GM18868 (cell line): ENCODE measurements at regions not wholly inside any gene's neighbourhood (a gene's known extent, or its start where the extent isn't known, plus 50 kb on each side); places are given as distances from the start of the nearest gene placed in this dataset.

Source experiments
- ATAC-seq: cut with Tn5 transposase; IDR thresholded peaks from one replicate; pipeline ENCODE4 v1.9.1; 2021; ENCODE audit warnings: mild to moderate bottlenecking, moderate library complexity; ENCODE audit not compliant: unreplicated experiment

DNA sequence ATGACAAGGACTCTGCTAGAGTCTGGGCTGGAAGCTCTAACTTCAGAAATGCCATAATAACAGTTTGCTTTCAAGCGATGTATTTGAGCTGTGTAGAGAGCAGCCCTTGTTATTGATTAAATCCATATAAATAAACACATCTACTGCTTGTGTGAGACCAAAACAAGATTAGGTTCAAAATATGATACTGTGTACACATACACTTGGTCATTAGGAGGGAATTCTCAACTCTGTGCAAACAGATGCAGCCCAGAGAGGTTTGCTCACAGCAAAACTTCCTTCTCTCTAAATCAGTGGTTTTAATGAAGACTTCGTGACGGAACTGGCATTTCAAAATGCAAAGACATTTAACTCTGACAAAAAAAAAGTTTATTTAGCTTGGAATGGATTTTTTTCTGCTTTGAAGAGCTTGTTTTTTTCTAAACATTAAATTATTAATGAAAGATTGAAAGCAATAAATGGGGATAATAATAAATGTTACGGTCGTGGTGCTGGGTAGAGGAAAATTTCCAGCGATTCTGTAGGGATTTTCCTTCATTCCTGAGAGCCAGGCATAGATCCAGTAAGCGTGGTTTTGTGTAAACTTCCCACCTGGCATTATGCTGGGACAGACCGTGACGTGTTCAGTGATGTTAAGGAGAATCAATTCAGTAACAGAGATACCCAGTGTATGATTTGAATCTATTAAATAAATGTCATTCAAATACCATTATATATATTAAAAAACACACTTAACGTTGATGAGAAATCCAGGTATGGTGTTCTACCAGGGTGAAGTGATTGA lies 213.7 kb downstream of the TEX29 start:
- no peak for ATAC-seq

DNA sequence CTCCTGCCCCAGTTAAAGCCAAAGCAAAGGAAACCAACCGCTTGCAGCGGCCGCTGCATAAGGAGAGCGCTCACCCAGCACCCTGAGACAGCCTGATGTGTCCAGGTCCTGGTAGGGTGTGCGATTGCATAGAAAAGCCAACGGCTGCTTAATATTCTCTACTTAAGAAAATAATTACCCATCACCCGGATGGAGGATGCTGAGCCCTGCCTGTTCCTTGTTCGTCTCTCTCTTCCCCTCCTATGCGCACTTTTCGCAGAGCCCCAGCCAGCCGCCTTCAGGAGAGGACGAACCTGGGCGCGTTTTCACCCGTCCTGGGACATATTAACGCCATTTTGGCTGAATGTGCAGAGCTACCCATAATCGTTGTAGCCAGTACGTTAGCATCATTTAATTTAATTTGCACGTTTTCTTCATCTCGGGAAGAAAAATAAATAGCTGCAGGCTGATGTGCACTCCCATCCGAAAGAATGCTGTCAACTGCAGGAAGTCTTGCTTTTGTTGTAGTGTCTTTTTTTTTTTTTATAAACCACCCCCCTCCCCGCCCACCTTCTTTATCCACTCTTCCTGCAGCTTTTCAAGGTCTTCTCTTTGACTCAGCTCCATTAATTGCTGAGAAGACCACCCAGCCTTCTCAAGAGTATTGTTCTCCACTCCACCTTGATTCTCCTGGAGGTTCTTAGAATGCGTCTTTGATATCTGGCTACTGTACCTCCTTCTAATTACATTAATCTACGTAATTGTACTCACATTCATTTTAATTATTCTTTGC lies 214.5 kb downstream of the TEX29 start:
- ATAC-seq = no peak

DNA sequence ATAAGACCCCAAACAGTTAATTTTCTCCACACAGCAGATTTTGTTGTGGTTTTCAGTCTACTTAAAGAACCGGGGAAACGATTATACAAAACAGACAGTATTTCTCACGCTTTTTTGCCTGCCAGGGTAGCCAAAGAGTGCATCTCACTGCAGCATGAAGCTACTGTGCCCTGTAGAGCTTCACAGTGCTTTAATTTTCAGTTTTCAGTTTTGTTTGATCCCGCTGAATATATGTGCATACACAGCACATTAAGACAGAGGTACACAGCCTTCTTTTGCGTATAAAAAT lies 215.0 kb downstream of the TEX29 start:
- ATAC-seq = no peak

DNA sequence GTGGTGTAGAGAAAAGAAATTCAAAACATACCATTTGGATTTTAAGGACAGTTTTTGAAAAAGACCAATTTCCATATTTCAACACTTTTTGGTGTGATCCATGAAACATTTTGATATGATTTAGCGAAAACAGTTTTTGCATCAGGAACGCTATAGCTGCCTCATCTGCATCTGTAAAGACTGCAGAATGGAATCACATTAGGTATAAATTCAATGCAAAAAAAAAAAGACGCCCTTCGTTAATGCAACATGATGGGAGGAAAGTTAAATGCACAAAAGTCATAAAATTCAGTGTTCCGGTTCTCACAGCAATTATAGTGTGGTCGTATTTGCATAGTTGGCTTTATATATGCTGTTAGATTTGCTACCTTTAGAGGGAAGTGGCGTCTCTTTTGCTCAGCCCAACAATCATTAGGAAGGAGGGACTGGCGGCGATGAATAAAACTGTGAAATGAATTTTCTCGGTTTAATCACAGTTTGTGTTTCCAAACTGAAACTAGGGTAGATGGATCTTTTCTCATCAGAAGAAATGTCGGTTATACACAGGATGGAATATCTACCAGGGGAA lies 215.7 kb downstream of the TEX29 start:
- no peak for ATAC-seq

DNA sequence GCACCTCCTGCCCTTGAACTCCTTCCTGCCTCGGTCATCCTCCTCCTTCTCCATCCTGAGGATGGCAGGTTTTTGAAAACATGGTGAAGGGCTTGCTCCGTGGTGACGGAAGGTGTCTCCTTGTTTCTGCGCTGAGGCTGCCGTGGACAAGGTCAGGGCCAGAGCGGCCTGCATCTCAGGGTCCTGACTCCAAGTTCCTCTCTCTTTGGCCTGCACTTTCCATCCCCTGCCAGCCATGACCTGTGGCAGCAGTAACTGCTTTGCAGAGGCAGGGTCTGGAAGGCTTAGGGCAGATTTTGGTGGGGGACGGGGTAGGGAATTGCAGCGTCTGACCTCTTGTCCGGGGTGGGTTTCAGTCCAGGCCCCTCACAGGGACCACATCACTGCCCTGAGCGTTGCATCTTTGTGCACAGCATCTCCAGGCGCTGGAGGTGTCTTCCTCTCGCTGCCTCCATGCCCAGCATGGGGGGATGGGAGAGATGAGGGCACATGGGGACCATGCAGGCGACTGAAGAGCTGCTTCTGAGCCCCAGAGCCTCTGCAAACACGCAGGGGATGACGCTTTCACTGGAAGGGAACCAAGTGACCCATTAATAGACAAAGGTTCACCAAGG lies 216.8 kb downstream of the TEX29 start:
- no peak for ATAC-seq

DNA sequence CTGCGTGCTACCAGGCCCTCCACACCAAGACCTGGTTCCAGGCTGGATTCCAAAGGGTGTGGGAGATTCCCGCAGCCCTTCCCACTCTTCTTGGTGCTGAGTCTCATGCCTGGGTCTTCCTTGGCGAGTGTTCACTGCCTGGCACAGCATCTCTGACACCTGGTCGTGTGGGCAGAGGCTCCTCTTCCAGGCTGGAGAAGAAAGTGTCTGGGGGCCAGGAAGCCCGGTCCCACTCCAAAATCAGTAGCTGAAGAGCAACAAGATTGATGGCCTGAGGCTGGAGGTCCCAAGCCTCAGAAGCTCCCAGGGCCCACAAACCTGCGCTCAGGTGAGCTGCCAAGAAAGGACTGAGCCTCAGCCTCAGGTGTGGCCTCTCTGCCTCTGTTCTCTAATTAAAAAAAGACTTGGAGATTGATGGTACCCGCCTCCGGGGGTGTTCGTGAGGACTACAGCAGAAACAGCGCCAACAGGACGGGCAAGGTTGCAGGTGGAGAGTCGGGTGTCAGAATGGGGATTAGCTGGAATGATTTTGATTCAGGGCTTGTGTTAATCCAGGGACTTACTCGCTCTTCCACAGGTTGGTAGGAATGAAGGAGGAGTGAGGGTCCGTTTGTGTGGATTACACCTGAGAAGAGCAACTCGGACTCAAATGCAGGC lies 217.5 kb downstream of the TEX29 start:
- ATAC-seq = no peak

DNA sequence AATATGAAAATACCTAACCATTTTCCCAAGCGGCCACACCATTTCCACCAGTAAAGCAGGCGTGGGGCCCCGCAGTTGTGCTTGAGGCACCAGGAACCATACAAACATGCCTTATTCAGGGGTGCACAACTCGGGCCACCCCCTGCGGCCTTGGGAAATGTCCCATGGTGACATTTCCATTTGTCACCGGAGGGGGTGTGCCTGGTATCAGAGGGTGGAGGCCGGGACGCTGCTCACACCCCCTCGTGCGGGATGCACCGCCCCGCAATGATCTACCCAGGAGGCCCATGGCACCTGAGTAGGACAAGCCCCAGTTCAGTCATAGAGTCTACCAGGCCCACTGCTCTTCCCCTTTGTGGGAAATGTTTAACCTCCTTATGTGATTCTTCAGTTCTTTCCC lies 218.8 kb downstream of the TEX29 start:
- no peak for ATAC-seq

DNA sequence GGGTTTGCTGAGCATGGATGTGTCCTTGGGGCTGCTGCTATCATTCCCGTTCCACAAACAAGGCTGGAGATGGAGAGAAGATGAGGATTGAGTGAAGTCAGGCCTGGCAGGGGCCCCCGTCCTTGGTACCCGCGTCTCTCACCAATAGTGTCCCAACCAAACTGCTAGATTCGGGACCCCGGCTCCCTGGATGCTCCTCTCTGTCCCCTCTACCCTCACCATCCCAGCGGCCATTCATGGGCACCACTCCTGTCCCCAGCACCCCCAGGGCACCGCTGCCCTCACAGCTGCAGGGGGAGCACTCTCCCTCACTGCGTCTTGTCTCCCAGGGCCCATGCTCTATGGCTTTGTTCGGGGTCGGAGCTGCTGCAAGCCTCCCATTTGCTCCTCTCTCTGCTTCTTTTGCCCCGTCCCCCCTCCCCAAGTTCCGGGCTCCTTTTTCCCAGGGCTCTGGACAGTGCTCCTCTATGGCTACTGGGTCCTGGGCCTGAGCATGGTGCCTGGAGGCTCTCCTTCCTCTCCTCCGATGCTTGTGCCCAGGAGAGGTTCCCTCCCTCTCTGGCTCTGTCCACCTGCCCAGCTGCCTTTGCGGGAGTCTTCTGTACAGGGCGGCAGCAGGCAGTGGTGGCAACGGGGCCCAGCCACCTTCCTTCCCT lies 219.5 kb downstream of the TEX29 start:
- ATAC-seq = no peak

DNA sequence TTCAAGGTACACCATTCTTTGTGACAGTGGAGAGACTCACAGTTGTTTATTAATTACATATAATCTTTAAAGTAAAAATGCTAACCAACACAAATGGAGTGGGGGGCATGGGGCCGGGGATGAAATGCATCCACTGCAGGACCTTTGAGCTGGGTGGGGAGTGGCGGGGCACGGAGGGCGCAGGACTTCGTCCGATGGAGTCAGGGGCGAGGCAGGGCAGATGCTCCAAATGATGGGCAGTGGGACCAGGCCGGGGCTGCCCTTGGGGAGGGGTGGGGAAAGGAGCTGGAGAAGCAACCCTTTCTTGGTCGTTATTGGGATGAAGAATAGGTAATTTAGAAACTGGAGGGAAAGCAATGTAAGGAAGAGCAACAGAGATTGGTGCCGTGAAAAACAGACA lies 220.0 kb downstream of the TEX29 start:
- ATAC-seq = no peak

DNA sequence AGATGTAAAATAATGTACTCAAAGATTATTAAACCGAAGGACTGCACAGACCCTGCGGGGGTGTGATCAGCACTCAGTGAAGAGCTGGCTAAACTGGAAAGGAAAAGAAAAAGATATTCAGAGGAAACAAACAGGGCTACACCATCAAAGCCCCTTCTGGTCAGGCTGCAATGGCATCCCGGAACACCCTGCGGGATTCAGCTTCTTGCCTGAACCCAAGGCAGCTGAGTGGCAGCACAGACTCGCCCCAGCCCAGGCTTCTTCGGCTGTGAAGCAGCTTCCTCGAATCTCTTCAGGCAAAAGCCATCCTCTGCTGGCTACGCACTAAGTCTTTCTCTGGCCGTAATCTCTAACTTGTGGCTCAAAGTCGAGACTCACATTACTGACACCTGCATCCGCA lies 220.9 kb downstream of the TEX29 start:
- no peak for ATAC-seq

DNA sequence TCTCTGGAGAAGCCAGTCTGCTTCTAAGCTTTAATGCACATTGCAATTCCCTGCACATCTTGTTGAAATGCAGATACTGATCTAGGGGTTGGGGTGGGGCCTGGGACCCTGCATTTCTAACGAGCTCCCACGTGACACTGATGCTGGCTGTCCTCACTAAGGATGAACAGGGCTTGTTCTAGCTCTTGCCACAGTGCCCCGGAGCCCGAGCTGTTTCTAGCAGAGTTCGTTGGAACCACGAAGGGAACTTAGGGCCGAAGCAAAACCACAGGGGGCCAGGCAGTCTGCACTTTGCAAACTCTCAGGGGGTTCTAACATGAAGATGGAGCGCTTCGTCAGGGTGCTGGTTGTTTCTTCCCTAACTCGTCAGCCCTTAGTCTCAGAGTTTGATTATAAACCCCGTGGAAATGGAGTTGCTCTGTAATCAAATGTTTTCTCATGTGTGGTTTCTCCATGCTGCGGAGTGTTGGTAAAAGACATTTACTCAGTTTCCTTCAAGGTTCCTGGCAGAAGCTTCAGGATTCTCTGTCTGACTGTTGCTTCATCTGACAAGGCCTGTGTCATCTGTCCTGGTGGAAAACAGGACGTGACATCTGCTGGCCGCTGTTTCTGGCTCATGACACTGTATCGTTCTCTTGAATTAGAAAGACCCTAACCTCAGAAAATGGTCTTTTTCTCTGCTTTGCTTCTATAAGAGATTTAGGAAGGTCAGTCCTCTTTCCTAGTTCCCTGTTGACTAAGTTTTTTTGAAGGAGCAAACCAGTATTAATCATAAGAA lies 221.5 kb downstream of the TEX29 start:
- ATAC-seq = no peak

DNA sequence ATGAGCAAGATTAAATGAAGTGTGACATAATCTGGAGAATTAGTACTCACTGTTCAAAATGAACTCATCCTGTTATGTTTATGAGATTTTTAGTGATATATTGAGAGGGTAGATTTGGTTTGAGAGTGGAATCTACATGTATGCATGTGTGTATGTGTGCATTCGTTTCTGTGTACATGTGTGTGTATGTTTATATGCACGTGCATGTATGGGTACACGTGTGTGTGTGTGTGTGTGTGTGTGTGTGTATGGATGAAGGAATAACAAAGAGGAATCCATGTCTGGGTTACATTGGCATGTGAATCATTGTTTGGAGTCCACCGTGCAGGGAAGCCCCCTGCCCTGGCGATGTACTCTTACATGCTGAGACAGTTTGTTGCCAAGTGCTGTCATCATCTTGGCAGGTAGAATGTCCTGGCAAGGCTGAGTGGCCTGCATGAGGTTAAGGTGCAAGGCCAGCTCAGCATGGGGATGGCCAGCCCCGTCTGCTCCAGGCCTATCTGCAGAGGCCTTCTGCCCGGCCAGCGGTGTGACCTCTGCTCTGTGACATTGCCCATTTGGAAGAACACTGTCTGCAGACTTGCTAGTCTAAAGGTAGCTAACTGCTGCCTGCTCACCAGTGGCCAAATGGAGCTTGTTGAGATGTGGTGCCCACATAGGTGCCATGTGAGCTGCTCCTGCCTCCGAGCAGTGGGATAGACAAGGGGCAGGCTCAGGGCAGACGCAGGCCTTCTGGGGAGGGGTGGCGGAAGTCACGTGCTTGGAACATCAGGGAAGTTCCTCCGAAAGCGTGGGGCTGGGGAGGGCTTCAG lies 222.3 kb downstream of the TEX29 start:
- no peak for ATAC-seq

DNA sequence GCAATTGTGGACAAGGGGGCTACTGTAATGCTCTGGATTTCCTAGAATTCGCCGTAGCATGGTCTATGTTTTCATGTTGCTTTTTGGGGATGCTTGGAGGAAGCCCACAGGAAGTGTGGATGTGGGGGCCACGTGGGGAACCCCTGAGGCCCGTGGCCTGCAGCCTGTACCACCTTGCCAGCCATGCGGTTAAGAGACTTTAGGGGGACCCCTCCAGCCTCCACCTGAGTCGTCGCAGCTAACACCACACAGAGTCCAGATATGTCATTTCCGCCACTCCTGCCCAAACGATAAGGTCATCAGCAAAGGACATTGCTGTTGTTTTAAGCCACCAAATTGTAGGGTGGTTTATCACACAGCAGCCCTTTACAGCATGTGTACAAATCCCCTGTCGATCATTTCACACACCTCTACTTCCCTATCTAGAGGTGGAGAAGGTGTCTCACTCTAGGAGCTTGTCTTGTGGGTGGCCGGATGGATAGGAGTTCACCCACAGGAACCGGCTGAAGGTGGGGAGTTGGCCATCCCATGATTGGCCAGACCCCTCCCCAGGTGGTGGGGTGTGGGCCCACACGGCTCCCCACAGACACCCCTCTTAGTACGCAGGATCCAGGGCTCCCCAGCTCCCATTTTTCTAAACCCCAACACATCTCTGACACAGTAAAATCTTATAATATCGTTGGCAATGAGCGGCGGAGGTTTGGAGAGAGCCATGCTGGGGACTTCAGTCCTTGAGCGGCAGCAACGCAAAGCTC lies 226.7 kb downstream of the TEX29 start:
- ATAC-seq = no peak

DNA sequence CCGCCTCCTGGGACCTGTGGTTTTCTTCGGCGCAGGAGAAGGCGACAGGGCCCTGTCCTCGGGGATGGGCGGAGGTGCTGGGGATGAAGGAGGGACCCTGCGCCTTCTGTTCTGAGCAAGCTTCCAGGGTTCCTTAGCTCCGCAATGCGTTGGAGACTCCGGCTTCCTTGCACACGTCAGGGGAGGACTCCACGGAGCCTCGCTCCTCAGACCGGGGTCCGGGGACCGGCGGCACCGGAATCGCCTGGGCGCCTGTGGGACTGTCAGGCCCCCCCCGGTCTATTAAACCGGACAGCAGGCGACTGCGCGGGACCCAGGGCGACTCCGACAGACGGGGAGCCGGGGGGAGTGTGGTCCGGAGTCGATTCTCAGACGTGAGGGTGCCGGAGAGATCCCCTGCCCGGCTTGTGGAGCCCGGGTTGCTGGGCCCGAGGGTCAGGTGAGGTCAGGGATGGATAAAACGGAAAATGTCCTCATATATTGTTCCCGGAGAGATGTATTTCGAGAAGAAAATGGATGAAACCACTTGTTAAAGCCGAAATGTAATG lies 227.4 kb downstream of the TEX29 start:
- ATAC-seq = no peak

DNA sequence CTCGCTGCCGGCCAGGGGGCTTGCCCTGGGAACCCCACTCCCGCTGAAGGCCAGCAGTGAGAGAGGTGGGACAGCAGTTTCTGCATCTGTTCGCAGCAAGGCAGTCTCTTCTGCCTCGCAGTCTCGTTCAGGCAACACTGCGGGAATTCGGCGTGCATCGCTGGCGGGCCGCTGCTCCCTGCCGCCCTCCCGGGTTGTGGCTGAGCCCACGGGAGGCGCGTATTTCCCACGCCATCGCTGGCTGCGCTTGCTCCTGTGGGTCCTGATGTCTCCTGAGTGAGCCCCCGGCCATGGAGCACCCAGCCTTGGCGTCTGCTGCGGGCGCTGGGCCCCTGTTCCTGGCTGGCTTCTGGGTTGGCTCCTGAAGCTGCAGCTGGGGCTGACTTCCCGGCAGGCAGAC lies 227.9 kb downstream of the TEX29 start:
- no peak for ATAC-seq

DNA sequence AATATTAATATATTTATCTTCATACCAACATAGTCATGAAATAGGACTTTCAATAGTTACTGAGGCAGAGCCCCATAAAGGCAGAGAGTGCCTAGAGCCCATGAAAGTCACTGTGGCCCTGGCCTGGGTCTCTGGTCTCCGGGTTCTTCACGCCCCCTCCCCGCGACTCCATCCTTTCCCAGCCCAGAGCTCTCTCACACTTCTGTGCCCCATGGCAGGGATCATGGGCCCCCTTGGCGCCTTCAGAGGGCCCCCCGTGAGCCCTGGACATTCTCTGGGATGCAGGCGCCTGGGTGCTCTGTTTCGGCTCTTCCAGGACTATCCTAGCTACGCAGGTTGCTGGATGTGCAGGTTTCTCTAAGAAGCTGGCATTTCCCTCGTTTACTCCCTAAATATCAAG lies 228.4 kb downstream of the TEX29 start:
- ATAC-seq = no peak

DNA sequence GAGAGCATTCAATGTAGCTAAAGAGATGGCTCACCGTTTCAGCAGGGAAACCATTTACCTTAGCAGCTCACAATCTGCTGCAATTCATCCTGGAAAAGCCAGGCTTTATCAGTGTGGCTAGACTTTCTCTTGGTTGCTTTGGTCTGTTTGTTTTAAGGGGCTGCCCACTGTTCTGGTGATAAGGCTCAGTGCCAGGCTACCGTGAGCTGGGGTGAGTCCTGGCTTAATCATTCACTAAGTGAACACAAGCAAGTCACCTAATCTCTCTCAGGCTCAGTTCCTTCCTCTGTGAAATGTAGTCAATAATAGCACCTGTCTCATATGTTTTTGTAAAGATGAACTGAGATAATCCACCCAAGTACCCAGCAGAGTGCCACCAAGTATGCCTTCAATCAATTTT lies 229.0 kb downstream of the TEX29 start:
- no peak for ATAC-seq

DNA sequence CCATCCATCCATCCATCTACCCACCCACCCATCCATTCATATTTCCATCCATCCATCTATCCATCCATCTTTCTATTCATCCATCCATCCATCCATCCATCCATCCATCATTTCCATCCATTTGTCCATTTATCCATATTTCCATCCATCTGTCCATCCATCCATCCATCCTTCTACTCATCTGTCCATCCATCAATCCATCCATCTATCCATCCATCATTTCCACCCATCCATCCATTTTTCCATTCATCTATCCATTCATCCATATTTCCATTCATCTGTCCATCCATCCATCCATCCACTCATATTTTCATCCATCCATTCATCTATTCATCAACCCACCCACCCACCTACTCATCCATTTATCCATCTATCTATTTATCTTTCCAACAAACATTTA lies 229.6 kb downstream of the TEX29 start:
- ATAC-seq = no peak
